ENCODE measurements at regions not wholly inside any gene's neighbourhood (a gene's known extent, or its start where the extent isn't known, plus 50 kb on each side); places are given as distances from the start of the nearest gene placed in this dataset.
A peak's percentile ranks its signal among the peaks of the same experiment; 100 is the strongest.

DNA sequence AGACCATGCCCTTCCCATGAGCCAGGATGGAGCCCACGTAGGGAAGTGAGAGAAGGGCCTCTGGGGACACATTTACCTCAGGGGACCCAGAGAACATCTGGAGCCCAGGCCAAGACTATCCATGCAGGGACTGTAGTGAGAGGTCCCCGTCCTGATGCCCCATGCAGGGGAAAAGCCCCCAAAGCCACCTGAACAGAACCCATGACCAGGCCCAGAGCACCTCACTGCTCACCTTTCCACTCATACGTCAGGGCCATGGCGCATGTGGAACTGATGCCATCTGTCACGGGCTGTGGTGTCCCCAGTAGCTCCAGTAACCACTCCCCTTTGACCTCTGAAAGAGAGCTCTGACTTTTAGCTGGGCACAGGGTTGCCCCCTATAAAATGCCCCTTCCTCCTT, 106.5 kb upstream of the TEX51 start:
- 87 to 100% methylated on average over 3 to 5 of the region's 5 CpGs for WGBS, 2 experiments (ENCODE audit: insufficient coverage in 1 of 2, insufficient read length in 1 of 2)
- Mint-ChIP-seq H3K9me3 (no peaks in the 10 kb centered on the region), H3K4me1 (peaks cover 4% of the 10 kb centered on the region), H3K4me3 (no peak overlapping the region), H3K27me3 (ENCODE audit: insufficient read depth) (peaks cover 6% of the 10 kb centered on the region), H3K27ac (no peak overlapping the region), H3K36me3 (ENCODE audit: low read depth) (no peaks in the 10 kb centered on the region)
- Histone ChIP-seq H3K27ac (ENCODE audit: low read depth, low read length) (no peak overlapping the region), H3K36me3 (ENCODE audit: control insufficient read depth, insufficient read depth, low read length) (no peaks in the 10 kb centered on the region), H3K9me3 (ENCODE audit: control insufficient read depth, low read length) (no peaks in the 10 kb centered on the region), H3K4me3 (ENCODE audit: low read length) (no peak overlapping the region), H3K4me1 (ENCODE audit: control insufficient read depth, insufficient read depth, low read length) (no peaks in the 10 kb centered on the region), H3K9ac (ENCODE audit: extremely low read depth, low read length, poor library complexity, severe bottlenecking) (no peak overlapping the region), H3K27me3 (ENCODE audit: control insufficient read depth, insufficient read depth, low read length, poor library complexity, severe bottlenecking) (no peaks in the 10 kb centered on the region)
- TF ChIP-seq CTCF (conservative IDR thresholded peaks at IDR 0.05) = no peak
- DNase-seq = peak; percentile 28

DNA sequence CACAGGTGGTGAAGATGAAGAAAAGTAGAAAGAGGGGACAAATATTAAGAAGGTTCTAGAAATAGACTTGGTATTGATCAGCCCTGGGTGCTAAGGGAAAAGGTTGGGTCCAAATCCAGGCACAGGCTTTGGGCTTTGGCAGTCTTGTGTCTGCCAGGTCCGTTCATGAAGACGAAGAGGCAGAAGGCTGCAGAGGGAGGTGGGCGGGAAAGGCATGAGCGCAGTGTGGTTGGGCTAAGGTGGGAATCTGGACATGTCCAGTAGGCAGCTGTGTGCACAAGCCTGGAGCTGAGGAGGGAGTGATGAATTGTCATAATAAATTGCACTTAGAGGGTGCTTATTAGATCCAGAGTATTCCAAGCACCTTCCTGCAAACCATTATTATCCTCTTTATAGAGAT, 105.7 kb upstream of the TEX51 start:
- Mint-ChIP-seq H3K27ac (no peak overlapping the region), H3K4me3 (no peak overlapping the region), H3K27me3 (ENCODE audit: insufficient read depth) (peaks cover 6% of the 10 kb centered on the region), H3K36me3 (ENCODE audit: low read depth) (no peaks in the 10 kb centered on the region), H3K9me3 (peaks cover 1% of the 10 kb centered on the region), H3K4me1 (peaks cover 4% of the 10 kb centered on the region)
- DNase-seq = peak; percentile 32
- no peaks in the 10 kb centered on the region for H3K36me3 ChIP-seq (ENCODE audit: control insufficient read depth, insufficient read depth, low read length)
- TF ChIP-seq CTCF (conservative IDR thresholded peaks at IDR 0.05) = no peak
- H3K4me3 ChIP-seq (ENCODE audit: low read length) = no peak overlapping the region
- H3K9me3 ChIP-seq (ENCODE audit: control insufficient read depth, low read length) = no peaks in the 10 kb centered on the region
- H3K27ac ChIP-seq (ENCODE audit: low read depth, low read length) = no peak overlapping the region
- no peaks in the 10 kb centered on the region for H3K27me3 ChIP-seq (ENCODE audit: control insufficient read depth, insufficient read depth, low read length, poor library complexity, severe bottlenecking)
- no peak overlapping the region for H3K9ac ChIP-seq (ENCODE audit: extremely low read depth, low read length, poor library complexity, severe bottlenecking)
- H3K4me1 ChIP-seq (ENCODE audit: control insufficient read depth, insufficient read depth, low read length) = no peaks in the 10 kb centered on the region
- 93 to 95% methylated on average over 4 of the region's 4 CpGs for WGBS, 2 experiments (ENCODE audit: insufficient coverage in 1 of 2, insufficient read length in 1 of 2)

DNA sequence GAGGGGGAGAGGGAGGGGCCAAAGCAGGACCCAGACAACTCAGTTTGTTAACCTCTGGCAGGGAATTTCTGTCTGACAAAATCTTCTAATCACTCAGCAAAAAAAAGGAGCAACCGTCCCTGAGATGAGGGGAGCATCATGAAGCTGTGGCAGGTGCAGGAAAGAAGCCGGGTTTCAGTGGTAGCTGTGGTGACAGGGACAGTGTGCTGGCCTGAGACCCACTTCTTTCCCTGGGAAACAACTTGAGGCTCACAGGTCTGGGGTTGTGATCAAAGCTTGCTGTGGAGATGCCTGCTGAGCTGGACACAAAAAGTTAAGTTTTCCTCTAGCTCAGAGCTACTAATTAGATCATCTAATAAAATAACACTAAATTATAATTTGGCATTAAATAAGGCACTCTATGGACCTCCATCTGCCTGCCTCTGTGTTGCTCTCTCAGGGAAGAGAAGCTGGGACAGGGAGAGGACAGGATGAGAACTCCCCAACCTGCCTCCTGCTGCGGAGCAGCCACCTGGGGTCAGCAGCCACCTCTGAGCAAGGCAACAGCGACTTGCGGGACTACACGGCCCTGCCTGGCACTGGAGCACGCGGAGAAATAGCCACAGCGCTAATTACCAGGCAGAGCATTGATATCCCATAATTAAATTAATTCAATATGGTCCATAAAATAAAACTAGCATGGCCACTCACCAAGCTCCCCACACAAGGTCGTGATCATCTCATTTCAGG, 104.6 kb upstream of the TEX51 start:
- TF ChIP-seq CTCF (conservative IDR thresholded peaks at IDR 0.05) = peak; percentile 60
- no peak overlapping the region for H3K27ac ChIP-seq (ENCODE audit: low read depth, low read length)
- no peaks in the 10 kb centered on the region for H3K9me3 ChIP-seq (ENCODE audit: control insufficient read depth, low read length)
- H3K36me3 Mint-ChIP-seq (ENCODE audit: low read depth) = no peaks in the 10 kb centered on the region
- no peak overlapping the region for H3K27ac Mint-ChIP-seq
- H3K9ac ChIP-seq (ENCODE audit: extremely low read depth, low read length, poor library complexity, severe bottlenecking) = no peak overlapping the region
- H3K9me3 Mint-ChIP-seq = peaks cover 1% of the 10 kb centered on the region
- no peak overlapping the region for H3K4me3 Mint-ChIP-seq
- WGBS, 2 experiments (ENCODE audit: insufficient coverage in 1 of 2, insufficient read length in 1 of 2) = 70 to 72% methylated on average over 8 to 10 of the region's 10 CpGs
- no peaks in the 10 kb centered on the region for H3K4me1 ChIP-seq (ENCODE audit: control insufficient read depth, insufficient read depth, low read length)
- H3K36me3 ChIP-seq (ENCODE audit: control insufficient read depth, insufficient read depth, low read length) = no peaks in the 10 kb centered on the region
- DNase-seq = peak; percentile 73
- H3K27me3 Mint-ChIP-seq (ENCODE audit: insufficient read depth) = peaks cover 6% of the 10 kb centered on the region
- peaks cover 4% of the 10 kb centered on the region for H3K4me1 Mint-ChIP-seq
- H3K27me3 ChIP-seq (ENCODE audit: control insufficient read depth, insufficient read depth, low read length, poor library complexity, severe bottlenecking) = no peaks in the 10 kb centered on the region
- H3K4me3 ChIP-seq (ENCODE audit: low read length) = no peak overlapping the region

Data from endodermal cell (in vitro differentiated cells).